GM12864 (cell line): ENCODE measurements at regions not wholly inside any gene's neighbourhood (a gene's known extent, or its start where the extent isn't known, plus 50 kb on each side); places are given as distances from the start of the nearest gene placed in this dataset.

Source experiments
- DNase-seq: peaks from one replicate; pipeline ENCODE4 v3.0.0-alpha.2; 2011; ENCODE audit warnings: low read depth
- H3K4me3 ChIP-seq: 2 replicates; pipeline ENCODE4 v1.5.1; 2011; ENCODE audit warnings: mild to moderate bottlenecking, low read depth, low read length, control low read depth
- TF ChIP-seq, protein P1 (sequence below): IDR thresholded peaks from 2 replicates; pipeline ENCODE4 v1.5.1; 2011; ENCODE audit warnings: low read depth, mild to moderate bottlenecking, moderate library complexity, low read length, control low read depth, inconsistent platforms; ENCODE audit errors: missing control alignments

DNA sequence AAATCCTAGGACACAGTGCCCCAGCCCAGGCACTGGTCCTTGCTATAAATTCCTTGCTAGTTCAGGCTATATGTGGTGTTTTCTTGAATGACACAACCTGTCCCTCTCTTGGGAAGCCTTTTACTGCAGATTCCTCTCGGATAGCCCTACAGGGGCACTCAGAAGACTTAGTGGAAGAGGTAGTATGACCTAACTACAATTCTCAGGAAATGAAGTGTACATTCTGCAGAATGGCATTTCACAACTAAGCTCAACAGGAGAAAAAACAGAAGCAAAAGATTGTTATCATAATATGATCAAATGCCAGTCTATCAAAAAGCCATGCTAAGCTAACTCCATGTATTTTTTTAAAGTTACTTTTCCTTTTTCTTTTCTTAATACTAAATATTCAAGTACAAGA, 66.3 kb upstream of the FBXL4 start:
- DNase-seq: no peak
- H3K4me3 ChIP-seq: no peak overlapping the region
- TF ChIP-seq, protein P1, sequence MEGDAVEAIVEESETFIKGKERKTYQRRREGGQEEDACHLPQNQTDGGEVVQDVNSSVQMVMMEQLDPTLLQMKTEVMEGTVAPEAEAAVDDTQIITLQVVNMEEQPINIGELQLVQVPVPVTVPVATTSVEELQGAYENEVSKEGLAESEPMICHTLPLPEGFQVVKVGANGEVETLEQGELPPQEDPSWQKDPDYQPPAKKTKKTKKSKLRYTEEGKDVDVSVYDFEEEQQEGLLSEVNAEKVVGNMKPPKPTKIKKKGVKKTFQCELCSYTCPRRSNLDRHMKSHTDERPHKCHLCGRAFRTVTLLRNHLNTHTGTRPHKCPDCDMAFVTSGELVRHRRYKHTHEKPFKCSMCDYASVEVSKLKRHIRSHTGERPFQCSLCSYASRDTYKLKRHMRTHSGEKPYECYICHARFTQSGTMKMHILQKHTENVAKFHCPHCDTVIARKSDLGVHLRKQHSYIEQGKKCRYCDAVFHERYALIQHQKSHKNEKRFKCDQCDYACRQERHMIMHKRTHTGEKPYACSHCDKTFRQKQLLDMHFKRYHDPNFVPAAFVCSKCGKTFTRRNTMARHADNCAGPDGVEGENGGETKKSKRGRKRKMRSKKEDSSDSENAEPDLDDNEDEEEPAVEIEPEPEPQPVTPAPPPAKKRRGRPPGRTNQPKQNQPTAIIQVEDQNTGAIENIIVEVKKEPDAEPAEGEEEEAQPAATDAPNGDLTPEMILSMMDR: no peak

DNA sequence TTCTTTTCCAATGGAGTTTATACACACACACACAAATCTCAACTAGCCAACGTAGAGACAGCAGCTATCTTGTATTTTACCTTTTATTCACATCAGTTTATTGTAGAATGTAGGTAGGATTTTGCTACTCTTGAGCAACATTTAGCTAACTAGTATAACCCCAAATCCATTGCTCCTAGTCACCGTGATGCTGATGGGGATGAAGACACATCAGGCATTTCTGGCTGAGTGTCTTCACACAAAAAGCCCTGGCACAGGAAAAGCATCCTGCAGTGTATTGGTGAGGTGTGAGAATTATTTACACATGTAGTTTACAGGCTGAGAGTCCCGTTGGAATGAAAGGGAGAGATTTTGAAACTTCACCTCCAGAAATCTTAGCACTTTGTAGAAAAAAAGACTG, 65.9 kb upstream of the FBXL4 start:
- no peak for DNase-seq
- TF ChIP-seq, protein P1: no peak
- no peak overlapping the region for H3K4me3 ChIP-seq

DNA sequence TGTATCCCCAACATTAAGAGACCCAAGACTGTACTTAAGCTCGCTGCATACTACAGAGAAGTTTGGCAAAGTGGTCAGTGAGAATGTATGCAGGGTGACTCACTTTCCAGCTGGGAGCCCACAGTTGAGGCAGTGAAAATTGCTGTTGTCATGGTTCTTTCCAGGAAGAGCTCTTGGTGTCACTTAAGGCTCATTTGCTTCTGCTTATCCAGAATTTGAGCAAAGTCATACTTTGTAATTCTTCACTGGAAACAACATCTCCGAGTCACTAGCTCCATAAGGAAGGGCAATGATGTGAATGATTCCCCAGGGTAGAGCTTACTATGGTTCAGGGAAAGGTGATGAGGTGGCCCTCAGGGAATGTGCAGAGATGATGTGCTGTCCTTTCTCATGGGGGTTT, 65.4 kb upstream of the FBXL4 start:
- DNase-seq: no peak
- H3K4me3 ChIP-seq: no peak overlapping the region
- TF ChIP-seq, protein P1: no peak

DNA sequence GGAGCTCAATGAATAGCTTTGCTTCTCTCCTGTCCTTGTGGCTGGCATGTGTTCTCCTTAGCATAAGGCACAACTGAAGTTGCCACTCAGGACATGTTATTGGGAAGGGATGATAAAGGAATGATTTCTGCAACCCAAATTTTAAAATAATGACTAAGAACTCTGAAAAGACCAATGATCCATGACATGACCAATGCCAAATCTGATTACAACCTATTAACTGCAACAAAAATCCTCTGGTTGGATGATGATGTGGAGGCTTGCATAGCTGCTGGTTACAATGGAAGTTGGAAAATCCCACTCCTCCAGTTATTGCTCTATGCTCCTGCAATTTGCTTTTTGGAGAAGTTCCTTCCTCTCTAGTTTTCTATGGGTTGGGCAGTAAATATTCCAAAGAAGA, 63.4 kb upstream of the FBXL4 start:
- TF ChIP-seq, protein P1: no peak
- H3K4me3 ChIP-seq: no peak overlapping the region
- DNase-seq: no peak

DNA sequence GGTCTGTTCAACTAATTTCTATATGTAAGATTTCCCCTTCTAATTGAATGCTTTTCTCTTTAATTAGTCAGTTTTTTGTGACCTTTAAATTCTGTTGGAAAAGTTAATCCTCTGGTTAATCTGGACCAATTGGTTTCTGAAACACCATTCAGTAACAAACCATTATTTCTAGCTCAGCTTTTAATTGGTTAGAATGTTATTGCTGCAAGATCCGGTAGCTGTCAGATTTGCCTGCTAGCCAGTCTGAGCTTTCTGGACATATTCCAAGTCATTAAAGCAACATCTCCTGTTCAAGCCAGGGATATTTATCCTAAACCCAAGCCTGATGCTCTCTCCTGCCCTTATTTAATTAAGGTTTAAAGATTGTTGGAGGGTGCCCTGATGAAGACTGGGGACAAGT, 55.1 kb upstream of the FBXL4 start:
- H3K4me3 ChIP-seq: no peak overlapping the region
- no peak for DNase-seq
- TF ChIP-seq, protein P1: no peak

DNA sequence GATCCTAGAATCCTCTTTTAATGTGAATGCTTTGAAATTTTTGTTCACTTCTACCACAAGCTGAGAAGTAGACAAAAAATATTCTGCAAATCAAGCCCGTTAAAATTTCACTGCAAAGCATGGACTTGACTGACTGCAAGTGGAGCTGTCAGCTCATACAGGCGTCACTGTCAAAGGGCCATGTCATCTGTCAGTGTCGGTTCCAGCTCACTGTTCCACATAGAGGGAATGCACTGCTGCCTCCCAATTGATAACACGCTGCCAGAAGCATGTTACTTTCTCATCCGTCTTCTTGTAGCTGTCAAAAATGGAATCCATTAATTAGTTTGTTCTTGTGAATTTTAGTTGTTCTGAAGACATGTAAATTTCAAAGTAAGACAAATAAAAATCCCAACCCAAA, 50.4 kb upstream of the FBXL4 start:
- no peak overlapping the region for H3K4me3 ChIP-seq
- no peak for DNase-seq

More for the DNA sequence above, 50.4 kb upstream of the FBXL4 start:
- TF ChIP-seq, protein P1: no peak
